NCI-H2107 treated with DMSO at 0.1 percent for 48 hours (cell line): ENCODE measurements at regions not wholly inside any gene's neighbourhood (a gene's known extent, or its start where the extent isn't known, plus 50 kb on each side); places are given as distances from the start of the nearest gene placed in this dataset.

Source experiments
- DNase-seq: peaks from one replicate; lab custom pipeline; 2025; ENCODE audit not compliant: unreplicated experiment; lab: John Stamatoyannopoulos, UW

GRCh38 chr4:141395919-141396318, 175.2 kb downstream of the ZNF330 start:
- DNase-seq = no peak

DNA sequence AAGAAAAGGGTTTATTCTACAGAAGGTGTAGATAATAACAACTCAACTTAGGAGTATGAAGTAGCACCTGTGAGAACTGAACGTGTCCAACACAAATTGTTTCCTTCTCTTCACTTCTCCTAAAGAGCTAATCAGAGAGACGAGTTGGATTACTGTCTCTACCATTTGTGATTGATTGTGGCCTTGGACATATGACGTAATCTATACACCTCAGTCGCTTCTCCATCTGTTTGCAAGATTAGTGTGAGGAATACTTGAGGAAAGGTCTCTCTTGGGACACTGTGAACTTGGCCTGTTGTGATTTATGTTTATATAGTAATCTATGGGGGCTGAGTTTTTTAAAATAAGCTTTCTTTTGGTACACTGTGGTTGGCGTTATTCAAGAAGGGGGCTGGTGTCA, 182.0 kb downstream of the ZNF330 start:
- DNase-seq = no peak

DNA sequence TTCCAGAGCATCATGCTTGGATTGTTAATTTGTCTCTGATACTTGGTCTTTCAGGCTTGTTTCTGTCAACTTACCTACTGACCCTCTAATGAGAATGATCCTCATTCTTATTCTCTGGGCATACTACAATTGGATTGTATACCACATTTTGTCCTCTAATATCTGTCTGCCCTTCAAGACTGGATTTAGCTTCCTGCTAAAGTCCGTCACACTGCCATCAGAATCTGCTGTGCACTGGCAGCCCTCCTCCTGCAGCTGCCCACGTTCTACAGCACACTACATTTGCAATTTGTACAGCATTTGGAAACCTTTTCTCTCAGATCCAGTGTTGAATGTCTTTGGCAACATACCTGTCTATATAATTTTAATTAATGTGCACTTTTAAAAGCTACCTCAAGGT, 183.1 kb downstream of the ZNF330 start:
- no peak for DNase-seq

DNA sequence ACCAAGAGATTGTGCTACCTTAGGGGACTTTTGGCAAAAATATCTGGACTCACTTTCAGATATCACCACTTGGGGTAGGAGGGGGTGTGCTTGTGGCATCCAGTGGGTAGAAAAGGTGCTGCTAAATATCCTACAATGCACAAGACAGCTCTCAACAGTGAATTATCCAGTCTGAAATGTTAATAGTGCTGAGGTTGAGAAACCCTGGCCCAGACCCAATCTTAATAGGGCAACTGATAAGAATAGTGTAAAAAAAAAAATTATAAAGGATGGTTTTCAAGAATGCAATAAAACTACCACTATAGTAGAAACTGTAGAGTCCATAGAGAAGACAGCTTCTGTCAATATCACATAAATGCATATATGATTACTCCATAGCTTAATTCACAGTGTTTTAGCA, 185.5 kb downstream of the ZNF330 start:
- DNase-seq = no peak

DNA sequence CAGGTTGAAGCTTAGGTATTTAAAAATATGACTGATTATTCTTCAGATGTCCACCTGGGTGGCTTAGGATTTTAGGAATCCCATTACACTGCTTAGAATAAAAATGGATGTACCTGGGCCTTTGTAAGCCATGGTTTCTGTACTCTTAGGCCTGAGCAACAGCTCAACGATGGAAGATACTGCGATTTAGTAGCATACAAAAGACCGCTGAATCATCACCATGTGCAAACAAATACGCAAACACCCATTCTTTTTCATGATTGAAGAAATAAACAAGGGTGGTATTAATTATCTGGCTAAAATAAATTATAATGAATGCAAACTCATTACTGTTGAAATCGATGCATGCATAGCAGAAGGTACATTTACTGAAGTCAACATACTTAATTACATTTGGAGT, 188.9 kb downstream of the ZNF330 start:
- no peak for DNase-seq

GRCh38 chr4:141410839-141411238, 190.1 kb downstream of the ZNF330 start:
- DNase-seq = no peak

GRCh38 chr4:141411936-141412335, 191.2 kb downstream of the ZNF330 start:
- DNase-seq = no peak

GRCh38 chr4:141413366-141413765, 192.7 kb downstream of the ZNF330 start:
- no peak for DNase-seq

DNA sequence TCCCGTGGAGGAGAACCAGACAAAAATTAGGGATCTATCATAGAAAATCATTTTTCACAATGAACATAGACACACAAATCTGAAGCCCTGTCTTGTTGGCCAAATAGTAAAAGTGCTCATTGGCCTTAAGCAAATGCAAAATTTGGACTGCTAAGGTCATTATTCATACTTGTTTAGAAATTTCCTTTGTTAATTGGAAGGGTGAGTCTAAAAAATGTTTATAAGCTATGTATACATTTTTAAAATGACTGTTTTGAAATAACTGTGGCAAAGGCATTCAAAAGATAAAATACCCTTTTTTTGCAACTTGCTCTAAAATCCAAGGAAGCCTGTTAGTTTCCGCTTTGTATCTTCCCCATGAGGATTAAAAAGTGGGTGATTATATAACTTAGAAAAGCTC, 195.0 kb downstream of the ZNF330 start:
- DNase-seq = no peak

- DNase-seq = no peak
These were observed 195.5 kb downstream of the ZNF330 start for GRCh38 chr4:141416219-141416618.

- no peak for DNase-seq
These were observed 196.1 kb downstream of the ZNF330 start for GRCh38 chr4:141416677-141417363.

DNA sequence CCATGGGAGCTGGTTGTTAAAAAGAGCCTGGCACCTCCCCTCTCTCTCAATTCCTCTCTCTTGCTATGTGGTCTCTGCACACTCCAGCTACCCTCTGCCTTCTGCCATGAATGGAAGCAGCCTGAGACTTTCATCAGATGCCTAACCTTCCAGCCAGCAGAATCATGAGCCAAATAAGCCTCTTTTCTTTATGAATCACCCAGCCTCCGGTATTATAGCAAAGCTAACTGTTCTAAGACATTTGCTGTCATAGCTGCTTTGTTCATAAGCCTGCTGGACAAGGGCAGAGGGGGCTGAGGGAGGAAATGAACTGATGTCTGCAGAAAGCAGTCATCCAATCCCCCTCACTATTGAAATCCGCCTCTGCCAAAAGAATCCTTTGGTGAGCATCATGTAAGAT, 196.7 kb downstream of the ZNF330 start:
- no peak for DNase-seq

DNA sequence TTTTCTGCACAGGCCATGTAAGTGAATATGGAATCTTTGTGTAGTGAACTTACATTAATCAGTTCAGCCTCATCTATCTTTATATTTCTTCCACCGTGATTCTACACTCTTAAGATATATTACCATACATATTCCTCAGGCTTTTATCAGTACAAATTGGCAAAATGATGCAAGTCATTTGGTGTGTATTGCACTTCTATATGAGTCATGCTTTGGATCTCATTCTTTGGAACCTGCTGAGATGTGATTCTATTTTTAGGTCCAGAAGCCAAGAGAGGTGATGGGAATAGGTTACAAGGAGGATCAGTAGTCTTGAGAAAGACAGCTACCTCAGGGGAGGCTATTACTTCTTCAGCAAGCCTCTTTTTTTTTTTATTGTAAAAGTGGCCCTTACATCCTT, 204.4 kb downstream of the ZNF330 start:
- no peak for DNase-seq

- no peak for DNase-seq
These were observed 207.1 kb downstream of the ZNF330 start for GRCh38 chr4:141427726-141428296.

GRCh38 chr4:141429933-141430332, 206.4 kb upstream of the IL15 start:
- DNase-seq = no peak

GRCh38 chr4:141430686-141431085, 205.7 kb upstream of the IL15 start:
- no peak for DNase-seq

- no peak for DNase-seq
These were observed 204.2 kb upstream of the IL15 start for GRCh38 chr4:141432000-141432712.

- DNase-seq = no peak
These were observed 200.7 kb upstream of the IL15 start for GRCh38 chr4:141435446-141436225.

DNA sequence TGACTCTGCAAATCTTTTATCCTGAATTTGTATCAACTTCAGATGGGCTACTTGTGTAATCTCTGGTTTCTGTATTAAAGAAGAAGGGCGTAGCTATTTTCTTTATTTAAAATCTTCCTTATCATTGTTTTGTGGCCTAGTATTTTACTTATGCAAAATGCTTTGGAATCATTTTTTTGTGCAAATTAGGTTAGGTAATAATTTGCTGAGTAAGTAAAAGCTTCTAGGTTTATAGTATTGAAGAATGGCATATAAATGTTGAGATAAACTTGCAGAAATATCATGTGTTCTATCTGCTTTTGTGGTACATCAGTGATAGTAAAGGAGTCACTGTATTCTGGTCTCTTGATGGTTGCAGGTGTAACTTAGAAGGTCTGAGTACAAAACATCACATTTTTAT, 197.2 kb upstream of the IL15 start:
- DNase-seq = no peak

DNA sequence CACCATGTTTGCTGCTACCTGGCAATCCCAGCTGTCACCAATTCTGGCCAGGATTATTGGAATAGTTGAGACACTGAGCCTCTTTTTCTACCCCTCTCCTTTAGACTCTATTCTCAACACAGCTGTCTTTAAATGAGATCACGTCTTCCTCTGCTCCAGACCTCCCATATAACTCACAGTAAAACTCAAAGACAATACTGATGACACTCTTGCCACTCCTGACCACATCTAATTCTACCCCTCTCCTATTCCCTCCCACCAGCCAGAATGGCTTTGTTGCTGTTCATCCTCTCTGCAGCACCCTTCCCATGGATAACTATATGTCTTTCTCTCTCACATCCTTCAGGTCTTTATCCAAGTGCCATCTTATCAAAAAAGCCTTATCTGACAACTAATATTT, 188.6 kb upstream of the IL15 start:
- DNase-seq = no peak

DNA sequence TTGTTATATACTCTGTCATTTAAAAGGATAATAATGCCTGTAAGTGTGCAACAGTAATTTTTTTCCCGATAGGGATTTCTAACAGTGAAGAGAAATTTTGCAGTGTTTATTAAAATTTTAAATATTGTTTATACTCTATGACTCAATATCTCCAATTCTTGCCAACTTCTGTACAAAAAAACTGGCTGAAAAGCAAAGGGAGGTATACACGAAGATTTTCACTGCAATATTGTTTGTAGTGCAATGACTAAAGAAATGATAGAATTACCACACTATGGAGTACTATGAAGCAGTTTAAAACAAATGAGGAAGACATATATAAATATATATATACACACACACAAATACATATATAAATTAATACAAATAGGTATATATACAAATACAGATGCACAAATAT, 187.9 kb upstream of the IL15 start:
- no peak for DNase-seq

GRCh38 chr4:141449927-141450326, 186.5 kb upstream of the IL15 start:
- no peak for DNase-seq
